Tibial nerve (tissue), 4 donors: ENCODE measurements at regions not wholly inside any gene's neighbourhood (a gene's known extent, or its start where the extent isn't known, plus 50 kb on each side); places are given as distances from the start of the nearest gene placed in this dataset.

Experiments used
- DNase-seq, 2 donors: peaks; one replicate each; pipeline ENCODE4 v3.0.0-alpha.2; 2019; ENCODE audit warnings: low spot score in 2 of 2
- H3K27ac ChIP-seq, 4 donors: fragments of 200-600 bp; sonication (generic) in 3 of 4; one replicate each; pipeline ENCODE4 v1.5.1; 2017 to 2019; ENCODE audit warnings: mild to moderate bottlenecking in 1 of 4
- H3K27me3 ChIP-seq, 2 donors: fragments of 200-600 bp; sonication (generic) in 1 of 2; one replicate each; pipeline versions ENCODE4 v1.5.1 to v1.6.0; 2017 to 2019
- H3K36me3 ChIP-seq, 3 donors: fragments of 200-600 bp; sonication (generic); one replicate each; pipeline ENCODE4 v1.5.1; 2018 to 2019
- H3K4me1 ChIP-seq, 4 donors: fragments of 200-600 bp; sonication (generic) in 3 of 4; one replicate each; pipeline ENCODE4 v1.5.1; 2017 to 2019
- H3K4me3 ChIP-seq, 4 donors: fragments of 200-600 bp; sonication (generic) in 3 of 4; one replicate each; pipeline ENCODE4 v1.5.1; 2017 to 2019; ENCODE audit warnings: mild to moderate bottlenecking in 1 of 4, moderate library complexity in 1 of 4
- H3K9me3 ChIP-seq, 4 donors: fragments of 200-600 bp; sonication (generic) in 3 of 4; one replicate each; pipeline ENCODE4 v1.5.1; 2017 to 2019
- CTCF ChIP-seq, 5 experiments: fragments of 200-600 bp in 3 of 5; fragments of 450-650 bp in 2 of 5; sonication (generic) in 3 of 5; IDR thresholded peaks; one replicate each; pipeline ENCODE4 v1.5.1; 2016 to 2019; ENCODE audit warnings: antibody characterized with exemption in 5 of 5, mild to moderate bottlenecking in 3 of 5, moderate library complexity in 2 of 5
- EP300 ChIP-seq, 2 donors: sonication (generic); formaldehyde crosslinking; IDR thresholded peaks; one replicate each; pipeline ENCODE4 v1.6.1; 2017; ENCODE audit warnings: antibody characterized with exemption in 2 of 2, mild to moderate bottlenecking in 1 of 2
- POLR2A ChIP-seq, 2 donors: fragments of 450-650 bp; IDR thresholded peaks; one replicate each; pipeline ENCODE4 v1.6.1; 2017; ENCODE audit warnings: antibody characterized with exemption in 2 of 2, mild to moderate bottlenecking in 2 of 2, moderate library complexity in 2 of 2
- WGBS, 2 donors: methylation state at CpG; one replicate each; pipeline ENCODE4 v1.1.5; 2018; 5-methylcytosine and 5-hydroxymethylcytosine counted together

DNA sequence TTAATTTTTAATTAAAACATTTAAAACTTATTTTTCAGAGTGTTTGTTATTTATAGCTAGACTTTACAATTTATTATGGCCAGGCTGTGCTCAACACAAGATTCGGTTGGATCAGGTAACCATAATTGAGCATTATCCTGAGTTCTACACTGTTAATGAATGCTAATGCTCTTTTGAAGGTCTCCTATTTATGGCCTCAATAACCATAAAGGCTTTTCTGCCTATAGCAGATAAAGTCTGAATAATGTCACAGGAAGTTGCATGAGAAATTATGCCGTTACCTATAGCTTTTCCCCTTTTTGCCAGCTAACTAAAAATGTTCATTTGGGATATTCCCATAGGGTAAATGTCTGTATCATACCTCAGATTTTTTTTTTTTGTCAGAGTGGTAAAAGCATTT is 269.4 kb upstream of the E2F7 start:
- no peak overlapping the region for H3K27ac ChIP-seq
- no peak for TF ChIP-seq EP300 (IDR thresholded peaks at IDR 0.05)
- no peak for TF ChIP-seq CTCF (IDR thresholded peaks at IDR 0.05)
- no peak for TF ChIP-seq POLR2A (IDR thresholded peaks at IDR 0.05)
- DNase-seq, result no peak
- H3K36me3 ChIP-seq, result no peaks in the 10 kb centered on the region
- H3K27me3 ChIP-seq, result no peaks in the 10 kb centered on the region
- 89 to 95% methylated on average over 2 of the region's 2 CpGs for whole genome bisulfite sequencing, 2 donors
- H3K9me3 ChIP-seq, result no peaks in the 10 kb centered on the region
- H3K4me3 ChIP-seq, result no peak overlapping the region
- no peaks in the 10 kb centered on the region for H3K4me1 ChIP-seq

GRCh38 chr12:77328326-77328725 is 263.0 kb upstream of the E2F7 start:
- Histone ChIP-seq H3K4me3 (no peak overlapping the region), H3K36me3 (no peaks in the 10 kb centered on the region), H3K4me1 (peaks cover 0 to 21% (median 0%) of the 10 kb centered on the region in 4 donors), H3K27ac (no peak overlapping the region), H3K27me3 (no peaks in the 10 kb centered on the region), H3K9me3 (no peaks in the 10 kb centered on the region)
- no peak for TF ChIP-seq EP300 (IDR thresholded peaks at IDR 0.05)
- TF ChIP-seq POLR2A (IDR thresholded peaks at IDR 0.05), result no peak
- no peak for TF ChIP-seq CTCF (IDR thresholded peaks at IDR 0.05)
- no peak for DNase-seq
- WGBS, 2 donors, result 92% methylated on average over 7 of the region's 7 CpGs

- Histone ChIP-seq H3K27me3 (no peaks in the 10 kb centered on the region), H3K4me3 (peak overlapping the region; percentile 49 to 68 (median 62)), H3K27ac (peak overlapping the region in 2 of 4 donors; percentile 45 to 78), H3K4me1 (peaks cover 0 to 21% (median 0%) of the 10 kb centered on the region in 4 donors), H3K9me3 (no peaks in the 10 kb centered on the region), H3K36me3 (no peaks in the 10 kb centered on the region)
- WGBS, 2 donors, result 8 to 10% methylated on average over 27 to 30 of the region's 30 CpGs
- TF ChIP-seq CTCF (IDR thresholded peaks at IDR 0.05), result no peak
- TF ChIP-seq POLR2A (IDR thresholded peaks at IDR 0.05), result no peak
- no peak for DNase-seq
Measured at GRCh38 chr12:77325511-77326236, 260.3 kb upstream of the E2F7 start.

DNA sequence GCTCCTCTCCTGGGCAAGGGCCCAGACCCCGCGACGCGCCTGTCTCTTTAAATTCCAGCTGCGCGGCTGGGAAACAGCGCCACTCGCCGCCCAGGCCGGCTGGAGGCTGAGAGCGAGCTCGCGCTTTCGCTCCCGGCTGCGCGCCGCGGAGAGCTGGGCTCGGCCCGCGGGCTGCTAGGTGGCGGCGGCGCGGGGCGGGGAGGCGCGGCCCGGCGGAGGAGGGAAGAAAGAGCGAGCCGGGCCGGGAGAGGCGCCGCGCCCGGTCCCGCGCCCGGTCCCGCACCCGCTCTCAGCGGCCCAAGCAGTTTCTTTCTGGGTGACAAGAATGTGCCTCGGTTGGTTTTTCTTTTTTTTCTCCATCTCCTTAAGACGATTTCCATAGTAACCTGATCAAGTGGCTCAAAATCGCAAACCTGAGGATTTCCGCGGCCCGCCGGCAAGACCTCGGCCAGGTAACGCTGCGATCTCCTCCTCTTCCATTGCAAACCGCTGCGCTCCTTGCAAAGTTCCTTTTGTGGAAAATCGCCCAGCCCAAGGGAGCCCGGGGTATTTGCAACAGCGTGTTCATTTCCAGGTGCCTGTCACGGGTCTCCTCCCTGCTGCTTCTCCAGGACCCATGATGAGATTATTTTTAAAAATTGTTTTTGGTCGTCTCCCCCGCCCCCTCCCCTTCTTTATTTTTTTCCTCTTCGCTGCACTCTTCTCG is 259.5 kb upstream of the E2F7 start:
- Histone ChIP-seq H3K27ac (peak overlapping the region in 2 of 4 donors; percentile 58 to 78), H3K9me3 (no peaks in the 10 kb centered on the region), H3K36me3 (no peaks in the 10 kb centered on the region), H3K4me3 (peak overlapping the region; percentile 49 to 68 (median 62)), H3K4me1 (peaks cover 0 to 21% (median 0%) of the 10 kb centered on the region in 4 donors), H3K27me3 (no peaks in the 10 kb centered on the region)
- DNase-seq, result peak; percentile 38 to 53
- WGBS, 2 donors, result 0 to 1% methylated on average over 44 to 49 of the region's 64 CpGs
- no peak for TF ChIP-seq EP300 (IDR thresholded peaks at IDR 0.05)
- peak; percentile 10 to 52 (median 46) for TF ChIP-seq CTCF (IDR thresholded peaks at IDR 0.05)

- no peak for DNase-seq
- H3K27me3 ChIP-seq, result no peaks in the 10 kb centered on the region
- no peaks in the 10 kb centered on the region for H3K9me3 ChIP-seq
- TF ChIP-seq POLR2A (IDR thresholded peaks at IDR 0.05) (no peak), CTCF (IDR thresholded peaks at IDR 0.05) (no peak), EP300 (IDR thresholded peaks at IDR 0.05) (no peak)
- no peaks in the 10 kb centered on the region for H3K36me3 ChIP-seq
- 1 to 2% methylated on average over 15 of the region's 15 CpGs for WGBS, 2 donors
- peaks cover 0 to 21% (median 0%) of the 10 kb centered on the region in 4 donors for H3K4me1 ChIP-seq
- peak overlapping the region in 2 of 4 donors; percentile 58 to 78 for H3K27ac ChIP-seq
- peak overlapping the region; percentile 34 to 68 (median 54) for H3K4me3 ChIP-seq
Measured at GRCh38 chr12:77324416-77324762, 259.0 kb upstream of the E2F7 start.
